ENCODE measurements at regions not wholly inside any gene's neighbourhood (a gene's known extent, or its start where the extent isn't known, plus 50 kb on each side); places are given as distances from the start of the nearest gene placed in this dataset.

DNA sequence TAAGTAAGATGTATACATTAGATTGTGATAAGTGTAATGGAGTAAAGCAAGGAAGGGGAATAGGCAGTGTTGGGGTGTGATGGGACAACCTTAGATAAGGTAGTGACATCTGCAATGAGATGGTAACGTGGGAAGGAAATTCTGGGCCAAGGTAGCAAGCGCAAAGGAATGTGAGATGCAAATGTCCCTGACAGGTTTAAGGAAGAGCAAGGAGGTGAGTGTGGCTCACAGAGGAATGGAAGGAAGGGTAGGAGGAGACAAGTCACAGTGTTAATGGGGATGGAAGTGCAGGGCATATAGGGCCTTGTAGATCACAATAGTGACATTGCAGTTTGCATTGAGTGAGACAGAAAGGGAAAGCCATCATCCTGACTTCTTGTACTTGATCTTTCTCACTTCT lies 170.9 kb upstream of the FAM98A start:
- Histone ChIP-seq H3K27me3 (ENCODE audit: low read depth, low read length) (no peaks in the 10 kb centered on the region), H3K4me3 (ENCODE audit: low read depth in 1 of 2, low read length in 2 of 2) (no peak overlapping the region), H3K4me1 (ENCODE audit: control insufficient read depth in 1 of 2, insufficient read depth in 2 of 2, low read length in 2 of 2) (no peaks in the 10 kb centered on the region), H3K27ac (ENCODE audit: low read length) (no peak overlapping the region), H3K9me3 (ENCODE audit: control insufficient read depth in 1 of 2, low read length in 2 of 2) (no peaks in the 10 kb centered on the region), H3K36me3 (ENCODE audit: control insufficient read depth in 1 of 2, insufficient read depth in 2 of 2, low read length in 2 of 2) (no peaks in the 10 kb centered on the region)

DNA sequence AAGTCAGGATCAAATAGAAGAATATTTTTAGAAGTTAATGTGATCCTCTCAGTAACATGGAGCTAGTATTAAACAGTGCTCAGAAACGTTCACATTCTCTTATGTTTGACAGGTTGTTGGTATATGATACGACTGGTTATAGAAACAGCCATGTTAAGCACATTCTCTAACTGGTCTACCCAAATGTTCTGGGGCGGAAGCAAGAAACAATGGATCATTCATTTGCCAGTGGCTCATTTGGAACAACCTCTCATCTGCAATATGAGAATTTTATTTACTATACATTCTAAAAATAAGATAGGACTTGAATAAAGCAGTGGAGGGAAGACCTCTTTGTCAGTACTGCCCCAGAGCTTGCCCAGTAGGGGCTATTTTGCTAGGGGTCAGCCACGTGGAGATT lies 167.1 kb upstream of the FAM98A start:
- Histone ChIP-seq H3K36me3 (ENCODE audit: control insufficient read depth in 1 of 2, insufficient read depth in 2 of 2, low read length in 2 of 2) (no peaks in the 10 kb centered on the region), H3K9me3 (ENCODE audit: control insufficient read depth in 1 of 2, low read length in 2 of 2) (no peaks in the 10 kb centered on the region), H3K4me3 (ENCODE audit: low read depth in 1 of 2, low read length in 2 of 2) (no peak overlapping the region), H3K27me3 (ENCODE audit: low read depth, low read length) (no peaks in the 10 kb centered on the region), H3K4me1 (ENCODE audit: control insufficient read depth in 1 of 2, insufficient read depth in 2 of 2, low read length in 2 of 2) (no peaks in the 10 kb centered on the region), H3K27ac (ENCODE audit: low read length) (no peak overlapping the region)

DNA sequence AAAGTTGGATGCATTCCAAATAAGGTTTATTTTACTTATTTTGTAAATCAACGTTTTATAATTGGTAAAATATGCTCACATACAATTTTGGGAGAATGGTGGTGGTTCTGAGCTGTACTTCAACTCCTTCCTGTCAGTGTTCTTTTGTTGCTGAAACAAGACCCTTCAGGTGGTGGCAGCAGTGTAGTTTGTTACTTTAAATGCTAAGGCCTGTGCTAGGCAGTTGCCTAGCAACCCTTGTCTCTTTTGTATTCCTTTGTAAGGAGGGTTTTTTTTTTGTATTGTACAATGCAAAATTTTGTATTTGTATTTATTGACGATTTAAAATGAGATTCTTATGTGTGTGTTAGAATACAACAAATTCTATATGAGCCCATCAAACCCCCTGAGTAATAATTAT lies 166.0 kb upstream of the FAM98A start:
- no peak overlapping the region for H3K27ac ChIP-seq (ENCODE audit: low read length)
- no peaks in the 10 kb centered on the region for H3K9me3 ChIP-seq (ENCODE audit: control insufficient read depth in 1 of 2, low read length in 2 of 2)
- H3K36me3 ChIP-seq (ENCODE audit: control insufficient read depth in 1 of 2, insufficient read depth in 2 of 2, low read length in 2 of 2), result no peaks in the 10 kb centered on the region
- no peak overlapping the region for H3K4me3 ChIP-seq (ENCODE audit: low read depth in 1 of 2, low read length in 2 of 2)
- H3K4me1 ChIP-seq (ENCODE audit: control insufficient read depth in 1 of 2, insufficient read depth in 2 of 2, low read length in 2 of 2), result no peaks in the 10 kb centered on the region
- H3K27me3 ChIP-seq (ENCODE audit: low read depth, low read length), result no peaks in the 10 kb centered on the region

- no peaks in the 10 kb centered on the region for H3K9me3 ChIP-seq (ENCODE audit: control insufficient read depth in 1 of 2, low read length in 2 of 2)
- no peak overlapping the region for H3K4me3 ChIP-seq (ENCODE audit: low read depth in 1 of 2, low read length in 2 of 2)
- H3K27ac ChIP-seq (ENCODE audit: low read length), result no peak overlapping the region
- H3K4me1 ChIP-seq (ENCODE audit: control insufficient read depth in 1 of 2, insufficient read depth in 2 of 2, low read length in 2 of 2), result no peaks in the 10 kb centered on the region
- no peaks in the 10 kb centered on the region for H3K36me3 ChIP-seq (ENCODE audit: control insufficient read depth in 1 of 2, insufficient read depth in 2 of 2, low read length in 2 of 2)
- no peaks in the 10 kb centered on the region for H3K27me3 ChIP-seq (ENCODE audit: low read depth, low read length)
Measured at GRCh38 chr2:33764551-33764950, 165.5 kb upstream of the FAM98A start.

DNA sequence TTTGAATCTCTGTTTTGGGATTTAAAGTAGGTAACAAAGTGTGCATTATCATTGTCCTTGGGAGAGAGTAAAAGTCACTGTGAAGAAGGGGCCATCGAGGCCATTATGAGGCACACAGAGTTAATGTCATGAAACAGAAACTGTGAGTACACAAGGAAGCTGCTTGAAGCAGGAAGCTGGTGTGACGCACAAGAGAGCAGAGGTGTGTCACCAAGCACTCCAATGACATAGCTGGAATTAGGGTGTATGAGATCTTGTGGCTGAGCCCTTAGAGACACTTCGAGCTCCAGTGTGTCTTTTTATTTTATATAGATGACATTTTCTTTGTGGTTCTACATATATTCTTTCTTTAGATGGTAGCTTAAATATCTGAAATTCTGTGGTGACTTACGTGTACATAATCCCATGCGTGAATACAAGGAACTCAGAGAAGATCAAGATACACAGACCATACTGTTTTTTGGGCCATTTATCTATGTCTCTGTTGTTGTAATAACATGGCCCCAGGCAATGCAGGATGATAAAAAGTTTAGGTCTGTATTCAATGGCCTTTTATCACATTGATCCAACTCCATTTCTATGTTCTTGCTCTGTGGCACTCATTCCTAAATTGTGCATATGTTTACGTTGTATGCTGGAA lies 164.7 kb upstream of the FAM98A start:
- no peak overlapping the region for H3K27ac ChIP-seq (ENCODE audit: low read length)
- H3K4me3 ChIP-seq (ENCODE audit: low read depth in 1 of 2, low read length in 2 of 2), result no peak overlapping the region
- no peaks in the 10 kb centered on the region for H3K9me3 ChIP-seq (ENCODE audit: control insufficient read depth in 1 of 2, low read length in 2 of 2)
- H3K36me3 ChIP-seq (ENCODE audit: control insufficient read depth in 1 of 2, insufficient read depth in 2 of 2, low read length in 2 of 2), result no peaks in the 10 kb centered on the region
- H3K27me3 ChIP-seq (ENCODE audit: low read depth, low read length), result no peaks in the 10 kb centered on the region
- no peaks in the 10 kb centered on the region for H3K4me1 ChIP-seq (ENCODE audit: control insufficient read depth in 1 of 2, insufficient read depth in 2 of 2, low read length in 2 of 2)

DNA sequence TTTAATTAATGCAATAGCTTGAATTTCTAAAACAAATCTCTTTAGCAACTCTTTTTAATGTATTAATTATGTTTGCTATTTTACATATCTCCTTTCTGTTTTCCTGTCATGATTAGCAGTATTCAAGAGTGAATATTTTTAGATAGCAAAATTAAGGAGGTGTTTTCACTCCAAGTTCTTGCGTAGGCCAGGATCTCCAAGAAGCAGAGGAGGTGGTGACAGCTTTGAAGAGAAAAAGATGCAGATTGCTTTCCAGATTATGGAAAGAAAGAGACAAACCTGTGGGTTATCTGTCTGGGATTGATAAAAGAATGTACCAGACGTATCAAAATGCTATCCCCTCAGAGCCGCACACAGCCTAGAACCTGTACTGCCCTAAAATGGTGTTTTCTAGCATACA lies 163.5 kb upstream of the FAM98A start:
- H3K4me1 ChIP-seq (ENCODE audit: control insufficient read depth in 1 of 2, insufficient read depth in 2 of 2, low read length in 2 of 2), result no peaks in the 10 kb centered on the region
- no peaks in the 10 kb centered on the region for H3K36me3 ChIP-seq (ENCODE audit: control insufficient read depth in 1 of 2, insufficient read depth in 2 of 2, low read length in 2 of 2)
- H3K4me3 ChIP-seq (ENCODE audit: low read depth in 1 of 2, low read length in 2 of 2), result no peak overlapping the region
- H3K27ac ChIP-seq (ENCODE audit: low read length), result no peak overlapping the region
- H3K9me3 ChIP-seq (ENCODE audit: control insufficient read depth in 1 of 2, low read length in 2 of 2), result no peaks in the 10 kb centered on the region
- H3K27me3 ChIP-seq (ENCODE audit: low read depth, low read length), result no peaks in the 10 kb centered on the region

- Histone ChIP-seq H3K4me1 (ENCODE audit: control insufficient read depth in 1 of 2, insufficient read depth in 2 of 2, low read length in 2 of 2) (no peaks in the 10 kb centered on the region), H3K27ac (ENCODE audit: low read length) (no peak overlapping the region)
Measured at GRCh38 chr2:33746208-33746800, 147.2 kb upstream of the FAM98A start.

GRCh38 chr2:33735096-33735495 lies 136.0 kb upstream of the FAM98A start:
- H3K27me3 ChIP-seq (ENCODE audit: low read depth, low read length), result no peaks in the 10 kb centered on the region
- no peaks in the 10 kb centered on the region for H3K36me3 ChIP-seq (ENCODE audit: control insufficient read depth in 1 of 2, insufficient read depth in 2 of 2, low read length in 2 of 2)
- H3K9me3 ChIP-seq (ENCODE audit: control insufficient read depth in 1 of 2, low read length in 2 of 2), result no peaks in the 10 kb centered on the region
- no peak overlapping the region for H3K27ac ChIP-seq (ENCODE audit: low read length)
- no peak overlapping the region for H3K4me3 ChIP-seq (ENCODE audit: low read depth in 1 of 2, low read length in 2 of 2)
- H3K4me1 ChIP-seq (ENCODE audit: control insufficient read depth in 1 of 2, insufficient read depth in 2 of 2, low read length in 2 of 2), result no peaks in the 10 kb centered on the region

More at GRCh38 chr2:33746208-33746800, 147.2 kb upstream of the FAM98A start:
- Histone ChIP-seq H3K9me3 (ENCODE audit: control insufficient read depth in 1 of 2, low read length in 2 of 2) (peaks cover 0 to 5% of the 10 kb centered on the region in 2 donors), H3K4me3 (ENCODE audit: low read depth in 1 of 2, low read length in 2 of 2) (no peak overlapping the region), H3K36me3 (ENCODE audit: control insufficient read depth in 1 of 2, insufficient read depth in 2 of 2, low read length in 2 of 2) (no peaks in the 10 kb centered on the region), H3K27me3 (ENCODE audit: low read depth, low read length) (no peaks in the 10 kb centered on the region)

- Histone ChIP-seq H3K27me3 (ENCODE audit: low read depth, low read length) (no peaks in the 10 kb centered on the region), H3K36me3 (ENCODE audit: control insufficient read depth in 1 of 2, insufficient read depth in 2 of 2, low read length in 2 of 2) (no peaks in the 10 kb centered on the region), H3K4me3 (ENCODE audit: low read depth in 1 of 2, low read length in 2 of 2) (no peak overlapping the region), H3K9me3 (ENCODE audit: control insufficient read depth in 1 of 2, low read length in 2 of 2) (no peaks in the 10 kb centered on the region), H3K4me1 (ENCODE audit: control insufficient read depth in 1 of 2, insufficient read depth in 2 of 2, low read length in 2 of 2) (no peaks in the 10 kb centered on the region), H3K27ac (ENCODE audit: low read length) (no peak overlapping the region)
Measured at GRCh38 chr2:33730804-33731203, 131.7 kb upstream of the FAM98A start.

DNA sequence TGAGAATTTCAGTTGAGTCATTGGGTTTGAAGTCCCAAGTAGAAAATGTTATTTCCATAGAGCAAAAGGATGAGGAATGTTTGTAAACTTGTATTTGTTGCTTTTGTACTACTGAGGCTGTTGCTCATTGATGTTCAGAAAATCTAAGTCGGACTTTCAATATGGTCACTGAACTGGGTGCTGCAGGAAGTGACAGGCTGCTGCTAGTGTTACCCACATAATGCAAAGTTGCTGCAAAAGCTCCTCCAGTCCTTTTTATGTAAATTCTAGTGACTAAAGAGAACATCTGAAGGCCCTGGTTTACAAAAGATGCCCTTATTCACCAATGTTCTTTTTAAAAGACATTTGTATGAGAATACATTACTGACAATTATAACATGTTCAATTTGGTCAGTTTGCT lies 131.1 kb upstream of the FAM98A start:
- H3K27ac ChIP-seq (ENCODE audit: low read length), result no peak overlapping the region
- H3K27me3 ChIP-seq (ENCODE audit: low read depth, low read length), result no peaks in the 10 kb centered on the region
- H3K36me3 ChIP-seq (ENCODE audit: control insufficient read depth in 1 of 2, insufficient read depth in 2 of 2, low read length in 2 of 2), result no peaks in the 10 kb centered on the region
- H3K4me3 ChIP-seq (ENCODE audit: low read depth in 1 of 2, low read length in 2 of 2), result no peak overlapping the region
- H3K9me3 ChIP-seq (ENCODE audit: control insufficient read depth in 1 of 2, low read length in 2 of 2), result no peaks in the 10 kb centered on the region
- H3K4me1 ChIP-seq (ENCODE audit: control insufficient read depth in 1 of 2, insufficient read depth in 2 of 2, low read length in 2 of 2), result no peaks in the 10 kb centered on the region

- H3K4me1 ChIP-seq (ENCODE audit: control insufficient read depth in 1 of 2, insufficient read depth in 2 of 2, low read length in 2 of 2), result no peaks in the 10 kb centered on the region
- H3K4me3 ChIP-seq (ENCODE audit: low read depth in 1 of 2, low read length in 2 of 2), result no peak overlapping the region
- no peak overlapping the region for H3K27ac ChIP-seq (ENCODE audit: low read length)
- no peaks in the 10 kb centered on the region for H3K9me3 ChIP-seq (ENCODE audit: control insufficient read depth in 1 of 2, low read length in 2 of 2)
- no peaks in the 10 kb centered on the region for H3K36me3 ChIP-seq (ENCODE audit: control insufficient read depth in 1 of 2, insufficient read depth in 2 of 2, low read length in 2 of 2)
- no peaks in the 10 kb centered on the region for H3K27me3 ChIP-seq (ENCODE audit: low read depth, low read length)
Measured at GRCh38 chr2:33729353-33729752, 130.3 kb upstream of the FAM98A start.

- no peaks in the 10 kb centered on the region for H3K27me3 ChIP-seq (ENCODE audit: low read depth, low read length)
- no peaks in the 10 kb centered on the region for H3K4me1 ChIP-seq (ENCODE audit: control insufficient read depth in 1 of 2, insufficient read depth in 2 of 2, low read length in 2 of 2)
- no peaks in the 10 kb centered on the region for H3K36me3 ChIP-seq (ENCODE audit: control insufficient read depth in 1 of 2, insufficient read depth in 2 of 2, low read length in 2 of 2)
- H3K27ac ChIP-seq (ENCODE audit: low read length), result no peak overlapping the region
- H3K9me3 ChIP-seq (ENCODE audit: control insufficient read depth in 1 of 2, low read length in 2 of 2), result no peaks in the 10 kb centered on the region
- H3K4me3 ChIP-seq (ENCODE audit: low read depth in 1 of 2, low read length in 2 of 2), result no peak overlapping the region
Measured at GRCh38 chr2:33728106-33728505, 129.0 kb upstream of the FAM98A start.
